ENCODE measurements at regions not wholly inside any gene's neighbourhood (a gene's known extent, or its start where the extent isn't known, plus 50 kb on each side); places are given as distances from the start of the nearest gene placed in this dataset.

- H3K9me2 ChIP-seq (replicated peaks; ENCODE audit: insufficient read depth, low read length), result no peaks in the 10 kb centered on the region
- no peak overlapping the region for H3K27ac ChIP-seq (ENCODE audit: low read length)
- no peak overlapping the region for H3K9ac ChIP-seq (ENCODE audit: low read length)
- no peak overlapping the region for H2AFZ ChIP-seq (ENCODE audit: low read length)
- H3K27me3 ChIP-seq (replicated peaks; ENCODE audit: insufficient read depth, low read length), result no peaks in the 10 kb centered on the region
- no peak overlapping the region for H3K4me2 ChIP-seq (ENCODE audit: low read depth, low read length)
- H3K4me1 ChIP-seq (ENCODE audit: low read length), result no peaks in the 10 kb centered on the region
- H3K9me3 ChIP-seq (replicated peaks; ENCODE audit: insufficient read depth, low read length), result no peaks in the 10 kb centered on the region
- H3K36me3 ChIP-seq (replicated peaks; ENCODE audit: insufficient read depth, low read length), result no peaks in the 10 kb centered on the region
- no peaks in the 10 kb centered on the region for H3K79me2 ChIP-seq (ENCODE audit: low read length)
- no peaks in the 10 kb centered on the region for H4K20me1 ChIP-seq (ENCODE audit: insufficient read depth, low read length)
- TF ChIP-seq CTCF (IDR thresholded peaks at IDR 0.05; ENCODE audit: low read length), result no peak
- TF ChIP-seq EZH2phosphoT487 (IDR thresholded peaks at IDR 0.05; ENCODE audit: low read length), result no peak
- TF ChIP-seq EZH2 (optimal IDR thresholded peaks at IDR 0.05; ENCODE audit: low read depth, low read length), result no peak
- H3F3A ChIP-seq (ENCODE audit: insufficient read depth, low read length), result no peaks in the 10 kb centered on the region
- no peak for DNase-seq
- H3K4me3 ChIP-seq (ENCODE audit: low read length), result no peak overlapping the region
Measured at GRCh38 chr7:113402482-113402881, 284.1 kb upstream of the SMIM30 start.

GRCh38 chr7:113402005-113402404 lies 283.7 kb upstream of the SMIM30 start:
- Histone ChIP-seq H3K79me2 (ENCODE audit: low read length) (no peaks in the 10 kb centered on the region), H3F3A (ENCODE audit: insufficient read depth, low read length) (no peaks in the 10 kb centered on the region), H3K9ac (ENCODE audit: low read length) (no peak overlapping the region), H3K9me3 (replicated peaks; ENCODE audit: insufficient read depth, low read length) (no peaks in the 10 kb centered on the region), H3K27me3 (replicated peaks; ENCODE audit: insufficient read depth, low read length) (no peaks in the 10 kb centered on the region), H4K20me1 (ENCODE audit: insufficient read depth, low read length) (no peaks in the 10 kb centered on the region), H3K4me2 (ENCODE audit: low read depth, low read length) (no peak overlapping the region), H3K27ac (ENCODE audit: low read length) (no peak overlapping the region), H3K4me3 (ENCODE audit: low read length) (no peak overlapping the region), H3K4me1 (ENCODE audit: low read length) (no peaks in the 10 kb centered on the region), H3K36me3 (replicated peaks; ENCODE audit: insufficient read depth, low read length) (no peaks in the 10 kb centered on the region), H2AFZ (ENCODE audit: low read length) (no peak overlapping the region), H3K9me2 (replicated peaks; ENCODE audit: insufficient read depth, low read length) (no peaks in the 10 kb centered on the region)
- no peak for DNase-seq
- TF ChIP-seq CTCF (IDR thresholded peaks at IDR 0.05; ENCODE audit: low read length) (no peak), EZH2 (optimal IDR thresholded peaks at IDR 0.05; ENCODE audit: low read depth, low read length) (no peak), EZH2phosphoT487 (IDR thresholded peaks at IDR 0.05; ENCODE audit: low read length) (no peak)

GRCh38 chr7:113394856-113395255 lies 276.5 kb upstream of the SMIM30 start:
- Histone ChIP-seq H3K4me3 (ENCODE audit: low read length) (no peak overlapping the region), H3K4me1 (ENCODE audit: low read length) (no peaks in the 10 kb centered on the region), H3K9me2 (replicated peaks; ENCODE audit: insufficient read depth, low read length) (no peaks in the 10 kb centered on the region), H3K27ac (ENCODE audit: low read length) (no peak overlapping the region), H3K9me3 (replicated peaks; ENCODE audit: insufficient read depth, low read length) (no peaks in the 10 kb centered on the region), H4K20me1 (ENCODE audit: insufficient read depth, low read length) (no peaks in the 10 kb centered on the region), H3K36me3 (replicated peaks; ENCODE audit: insufficient read depth, low read length) (no peaks in the 10 kb centered on the region), H3K9ac (ENCODE audit: low read length) (no peak overlapping the region), H3K4me2 (ENCODE audit: low read depth, low read length) (no peak overlapping the region), H3K27me3 (replicated peaks; ENCODE audit: insufficient read depth, low read length) (no peaks in the 10 kb centered on the region), H2AFZ (ENCODE audit: low read length) (no peak overlapping the region), H3F3A (ENCODE audit: insufficient read depth, low read length) (no peaks in the 10 kb centered on the region), H3K79me2 (ENCODE audit: low read length) (no peaks in the 10 kb centered on the region)
- peak; percentile 52 for DNase-seq
- TF ChIP-seq EZH2 (optimal IDR thresholded peaks at IDR 0.05; ENCODE audit: low read depth, low read length) (no peak), CTCF (IDR thresholded peaks at IDR 0.05; ENCODE audit: low read length) (0 out of 2 replicates have a peak, but pooled peaks have one; percentile 13)
